BE2C (cell line): ENCODE measurements at regions not wholly inside any gene's neighbourhood (a gene's known extent, or its start where the extent isn't known, plus 50 kb on each side); places are given as distances from the start of the nearest gene placed in this dataset.
"Not testable (repeated sequence)": the region's sequence is repeated elsewhere in the genome, so short reads cannot be mapped to it uniquely, and the experiment has no call there.

ENCODE experiments used
- DNase-seq: peaks from one replicate; pipeline ENCODE4 v3.0.0-alpha.2; 2020
- H3K27me3 ChIP-seq: fragments of 250-450 bp; sonication (Bioruptor Pico); 2 replicates; pipeline ENCODE4 v1.5.1; 2020; ENCODE audit warnings: mild to moderate bottlenecking
- H3K36me3 ChIP-seq: fragments of 250-450 bp; sonication (Bioruptor Pico); 2 replicates; pipeline ENCODE4 v1.5.1; 2020; ENCODE audit warnings: mild to moderate bottlenecking
- H3K4me1 ChIP-seq: fragments of 250-450 bp; sonication (Bioruptor Pico); 2 replicates; pipeline ENCODE4 v1.5.1; 2020
- H3K4me3 ChIP-seq: 2 replicates; pipeline ENCODE4 v1.5.1; 2011; ENCODE audit warnings: low read depth, low read length
- H3K9me3 ChIP-seq: fragments of 250-450 bp; sonication (Bioruptor Pico); 2 replicates; pipeline ENCODE4 v1.5.1; 2020
- CTCF ChIP-seq: IDR thresholded peaks from 2 replicates; pipeline ENCODE4 v1.5.1; 2012; ENCODE audit warnings: mild to moderate bottlenecking, low read depth, low read length

GRCh38 chr9:38331141-38331540 lies 61.4 kb upstream of the ALDH1B1 start:
- H3K9me3 ChIP-seq, result no peaks in the 10 kb centered on the region
- no peak overlapping the region for H3K4me3 ChIP-seq
- TF ChIP-seq CTCF, result no peak
- no peaks in the 10 kb centered on the region for H3K36me3 ChIP-seq
- no peak for DNase-seq
- H3K4me1 ChIP-seq, result no peaks in the 10 kb centered on the region
- H3K27me3 ChIP-seq, result no peaks in the 10 kb centered on the region

- Histone ChIP-seq H3K4me1 (no peaks in the 10 kb centered on the region), H3K9me3 (no peaks in the 10 kb centered on the region), H3K4me3 (no peak overlapping the region), H3K27me3 (no peaks in the 10 kb centered on the region), H3K36me3 (no peaks in the 10 kb centered on the region)
- no peak for DNase-seq
- no peak for TF ChIP-seq CTCF
Measured at GRCh38 chr9:38329968-38330367, 62.5 kb upstream of the ALDH1B1 start.

GRCh38 chr9:38328765-38329164 lies 63.7 kb upstream of the ALDH1B1 start:
- Histone ChIP-seq H3K4me3 (no peak overlapping the region), H3K9me3 (no peaks in the 10 kb centered on the region), H3K27me3 (no peaks in the 10 kb centered on the region), H3K4me1 (no peaks in the 10 kb centered on the region), H3K36me3 (no peaks in the 10 kb centered on the region)
- TF ChIP-seq CTCF, result no peak
- DNase-seq, result no peak

- H3K4me1 ChIP-seq, result no peaks in the 10 kb centered on the region
- no peaks in the 10 kb centered on the region for H3K27me3 ChIP-seq
- H3K36me3 ChIP-seq, result no peaks in the 10 kb centered on the region
Measured at GRCh38 chr9:38326122-38326521, 66.4 kb upstream of the ALDH1B1 start.

GRCh38 chr9:38324213-38324612 lies 68.3 kb upstream of the ALDH1B1 start:
- not testable (repeated sequence) for DNase-seq, H3K9me3 ChIP-seq, H3K27me3 ChIP-seq, H3K4me3 ChIP-seq, H3K36me3 ChIP-seq, H3K4me1 ChIP-seq

More at GRCh38 chr9:38326122-38326521, 66.4 kb upstream of the ALDH1B1 start:
- no peak overlapping the region for H3K4me3 ChIP-seq
- H3K9me3 ChIP-seq, result no peaks in the 10 kb centered on the region
- DNase-seq, result no peak
- no peak for TF ChIP-seq CTCF

GRCh38 chr9:38322937-38323336 lies 69.6 kb upstream of the ALDH1B1 start:
- H3K36me3 ChIP-seq, result no peaks in the 10 kb centered on the region
- peaks cover 8% of the 10 kb centered on the region; the same call in 1 of the 2 replicates for H3K4me1 ChIP-seq
- no peaks in the 10 kb centered on the region for H3K9me3 ChIP-seq
- no peak overlapping the region for H3K4me3 ChIP-seq
- DNase-seq, result no peak
- TF ChIP-seq CTCF, result no peak
- H3K27me3 ChIP-seq, result no peaks in the 10 kb centered on the region
